HG03045 (cell line): ENCODE measurements at regions not wholly inside any gene's neighbourhood (a gene's known extent, or its start where the extent isn't known, plus 50 kb on each side); places are given as distances from the start of the nearest gene placed in this dataset.
"Not testable (repeated sequence)": the region's sequence is repeated elsewhere in the genome, so short reads cannot be mapped to it uniquely, and the experiment has no call there.

Experiments
- ATAC-seq: cut with Tn5 transposase; IDR thresholded peaks from one replicate; pipeline ENCODE4 v1.9.1; 2021; ENCODE audit warnings: mild to moderate bottlenecking, moderate library complexity; ENCODE audit not compliant: unreplicated experiment

- ATAC-seq, result peak; percentile 52
Observed at GRCh38 chr21:8455279-8456128, 2065.9 kb upstream of the TPTE start.

GRCh38 chr21:8464403-8465152 is 2056.8 kb upstream of the TPTE start:
- peak; percentile 77 for ATAC-seq

- ATAC-seq, result not testable (repeated sequence)
Observed at GRCh38 chr21:8466642-8467041, 2054.7 kb upstream of the TPTE start.
